ENCODE measurements at regions not wholly inside any gene's neighbourhood (a gene's known extent, or its start where the extent isn't known, plus 50 kb on each side); places are given as distances from the start of the nearest gene placed in this dataset.

DNA sequence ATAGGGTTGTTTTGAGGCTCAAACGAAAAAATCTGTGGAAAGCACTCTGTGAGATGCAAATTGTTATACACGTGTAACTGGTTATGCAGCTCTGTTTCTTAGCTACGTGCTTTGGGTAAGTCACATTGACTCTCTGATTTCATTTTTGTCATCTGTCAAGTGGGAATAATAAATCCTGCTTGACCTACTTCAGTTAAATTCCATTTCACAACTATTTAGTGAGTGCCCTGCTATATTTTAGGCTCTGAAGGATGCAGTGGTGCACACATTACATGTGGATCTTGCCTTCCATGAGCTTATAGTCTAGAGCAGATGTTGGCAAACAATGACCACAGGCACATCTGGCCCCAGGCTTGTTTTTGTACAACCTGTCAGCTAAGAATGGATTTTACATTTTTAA, 133.6 kb upstream of the PLET1 start:
- no peak for ATAC-seq
- Histone ChIP-seq H3K4me1 (no peaks in the 10 kb centered on the region), H3K36me3 (no peaks in the 10 kb centered on the region), H3K27ac (no peak overlapping the region), H3K27me3 (no peaks in the 10 kb centered on the region), H3K9me3 (no peaks in the 10 kb centered on the region), H3K4me3 (no peak overlapping the region)
- 52 to 70% methylated on average over 3 of the region's 3 CpGs for WGBS, 2 donors (ENCODE audit: low coverage in 1 of 2)
- no peak for TF ChIP-seq POLR2A (IDR thresholded peaks at IDR 0.05)
- no peak for TF ChIP-seq POLR2AphosphoS5 (IDR thresholded peaks at IDR 0.05)
- TF ChIP-seq EP300 (IDR thresholded peaks at IDR 0.05), result no peak
- no peak for TF ChIP-seq CTCF (IDR thresholded peaks at IDR 0.05)

DNA sequence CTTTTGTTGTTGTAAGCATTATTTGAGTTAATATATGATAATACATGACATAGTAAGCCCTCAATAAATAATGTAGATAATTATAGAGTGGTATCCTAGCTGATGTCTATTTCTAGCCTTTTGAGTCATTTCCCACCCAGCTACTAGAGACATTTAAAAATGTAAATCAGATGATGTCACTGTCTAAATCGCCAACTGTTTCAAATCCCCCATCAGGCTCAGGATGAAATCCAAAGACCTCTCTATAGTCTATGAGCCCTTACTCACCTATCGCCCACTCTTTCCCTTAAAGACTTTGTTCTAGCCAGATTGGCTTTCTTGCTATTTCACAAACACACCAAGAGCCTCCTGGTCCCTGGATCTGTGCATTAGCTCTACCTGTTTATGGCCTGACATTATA, 135.4 kb upstream of the PLET1 start:
- H3K27ac ChIP-seq, result no peak overlapping the region
- H3K27me3 ChIP-seq, result no peaks in the 10 kb centered on the region
- no peak for TF ChIP-seq CTCF (IDR thresholded peaks at IDR 0.05)
- no peak for TF ChIP-seq POLR2AphosphoS5 (IDR thresholded peaks at IDR 0.05)
- TF ChIP-seq EP300 (IDR thresholded peaks at IDR 0.05), result no peak
- no peak for TF ChIP-seq POLR2A (IDR thresholded peaks at IDR 0.05)
- H3K9me3 ChIP-seq, result no peaks in the 10 kb centered on the region
- no peak for ATAC-seq
- no peak overlapping the region for H3K4me3 ChIP-seq
- no peaks in the 10 kb centered on the region for H3K4me1 ChIP-seq
- no peaks in the 10 kb centered on the region for H3K36me3 ChIP-seq
- 71 to 93% methylated on average over 2 of the region's 2 CpGs for WGBS, 2 donors (ENCODE audit: low coverage in 1 of 2)

DNA sequence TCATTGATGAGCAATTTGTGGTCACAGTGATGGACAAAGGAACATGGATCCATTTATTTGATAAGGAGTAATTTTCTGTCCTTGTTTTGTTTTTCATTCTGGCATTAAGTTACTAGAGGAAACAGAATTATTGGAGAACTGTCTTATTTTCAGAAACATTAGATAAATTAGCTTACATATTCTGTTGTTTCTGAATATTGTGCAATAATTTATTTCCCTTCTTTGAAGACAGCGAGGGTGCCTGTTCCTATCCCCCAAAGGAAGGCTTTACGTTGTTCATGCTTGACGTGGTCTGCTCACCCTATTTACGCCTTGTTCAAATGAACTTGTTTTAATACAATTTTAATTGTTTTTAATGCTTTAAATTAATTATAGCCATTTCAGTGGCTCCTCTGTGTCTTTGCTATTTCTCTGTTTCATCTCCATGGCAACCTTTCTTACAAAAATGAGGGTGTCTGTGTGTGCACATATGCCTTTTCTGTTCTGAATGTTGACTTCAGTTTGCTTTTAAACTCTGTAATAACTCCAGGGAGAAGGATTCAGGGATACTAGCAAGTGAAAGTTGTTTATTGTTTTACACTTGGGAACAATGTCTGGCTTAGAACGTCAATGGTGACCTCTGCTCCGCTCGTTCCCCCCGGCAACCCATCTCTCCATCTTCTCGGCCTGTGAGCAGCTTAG, 138.3 kb upstream of the PLET1 start:
- no peak for ATAC-seq
- Histone ChIP-seq H3K9me3 (no peaks in the 10 kb centered on the region), H3K27ac (no peak overlapping the region), H3K4me3 (no peak overlapping the region), H3K36me3 (no peaks in the 10 kb centered on the region), H3K27me3 (no peaks in the 10 kb centered on the region), H3K4me1 (no peaks in the 10 kb centered on the region)
- no peak for TF ChIP-seq CTCF (IDR thresholded peaks at IDR 0.05)
- TF ChIP-seq EP300 (IDR thresholded peaks at IDR 0.05), result no peak
- no peak for TF ChIP-seq POLR2AphosphoS5 (IDR thresholded peaks at IDR 0.05)
- TF ChIP-seq POLR2A (IDR thresholded peaks at IDR 0.05), result no peak
- WGBS, 2 donors (ENCODE audit: low coverage in 1 of 2), result 55 to 74% methylated on average over 7 of the region's 9 CpGs

DNA sequence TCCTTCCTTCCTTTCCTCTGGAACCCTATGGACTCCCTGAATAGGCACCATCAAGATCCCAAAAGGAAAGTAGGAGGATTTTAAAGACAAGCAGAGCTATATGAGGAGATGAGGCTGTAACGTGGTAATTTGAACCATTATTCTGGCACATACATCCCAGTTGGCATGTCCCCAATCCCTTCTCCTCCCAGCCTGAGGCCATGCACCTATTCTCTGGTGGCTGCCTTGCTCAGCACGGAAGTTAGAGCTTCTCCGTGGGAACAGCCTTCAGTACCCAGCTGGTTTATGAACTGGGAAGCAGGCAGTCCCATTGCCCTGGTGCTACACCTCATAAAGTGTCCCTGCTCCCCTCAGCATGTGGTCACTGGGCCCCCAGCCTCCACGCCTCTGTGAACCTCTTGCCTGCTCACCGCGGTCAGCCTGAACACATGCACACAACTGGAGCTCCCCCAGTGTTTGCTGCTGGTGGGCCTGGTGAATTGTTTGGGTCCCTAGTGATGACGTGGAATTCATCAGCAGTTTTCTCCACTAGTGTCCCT, 139.9 kb upstream of the PLET1 start:
- Histone ChIP-seq H3K27me3 (no peaks in the 10 kb centered on the region), H3K4me3 (no peak overlapping the region), H3K9me3 (no peaks in the 10 kb centered on the region), H3K4me1 (no peaks in the 10 kb centered on the region), H3K36me3 (no peaks in the 10 kb centered on the region), H3K27ac (no peak overlapping the region)
- no peak for ATAC-seq
- WGBS, 2 donors (ENCODE audit: low coverage in 1 of 2), result 78 to 81% methylated on average over 3 of the region's 7 CpGs
- TF ChIP-seq CTCF (IDR thresholded peaks at IDR 0.05), result no peak
- TF ChIP-seq EP300 (IDR thresholded peaks at IDR 0.05), result no peak
- TF ChIP-seq POLR2A (IDR thresholded peaks at IDR 0.05), result no peak
- TF ChIP-seq POLR2AphosphoS5 (IDR thresholded peaks at IDR 0.05), result no peak
